GM23248 (cell line): ENCODE measurements at regions not wholly inside any gene's neighbourhood (a gene's known extent, or its start where the extent isn't known, plus 50 kb on each side); places are given as distances from the start of the nearest gene placed in this dataset.

ENCODE experiments used
- DNase-seq: peaks from one replicate; pipeline ENCODE4 v3.0.0-alpha.2; 2015
- H2AFZ ChIP-seq: fragments of 200-600 bp; sonication (generic); 2 replicates; pipeline ENCODE4 v1.6.1; 2016; ENCODE audit warnings: antibody characterized with exemption
- H3F3A ChIP-seq: fragments of 200-600 bp; sonication (generic); 2 replicates; pipeline ENCODE4 v1.6.1; 2016; ENCODE audit warnings: mild to moderate bottlenecking, antibody characterized with exemption, mixed run types; ENCODE audit not compliant: insufficient read depth
- H3K27ac ChIP-seq: fragments of 200-600 bp; sonication (generic); 2 replicates; pipeline ENCODE4 v1.5.1; 2016; ENCODE audit warnings: mild to moderate bottlenecking
- H3K27me3 ChIP-seq: fragments of 200-600 bp; sonication (generic); replicated peaks from 2 replicates; pipeline ENCODE4 v1.6.1; 2016; ENCODE audit warnings: mild to moderate bottlenecking; ENCODE audit not compliant: insufficient read depth
- H3K36me3 ChIP-seq: fragments of 200-600 bp; sonication (generic); 2 replicates; pipeline ENCODE4 v1.6.1; 2016; ENCODE audit warnings: low read depth, mild to moderate bottlenecking
- H3K4me1 ChIP-seq: fragments of 200-600 bp; sonication (generic); 2 replicates; pipeline ENCODE4 v1.6.1; 2016; ENCODE audit warnings: mild to moderate bottlenecking; ENCODE audit not compliant: insufficient read depth
- H3K4me2 ChIP-seq: fragments of 200-600 bp; sonication (generic); one replicate; pipeline ENCODE4 v1.6.1; 2016; ENCODE audit warnings: mild to moderate bottlenecking; ENCODE audit not compliant: unreplicated experiment
- H3K4me3 ChIP-seq: fragments of 200-600 bp; sonication (generic); 2 replicates; pipeline ENCODE4 v1.5.1; 2016; ENCODE audit warnings: mild to moderate bottlenecking
- H3K79me2 ChIP-seq: fragments of 200-600 bp; sonication (generic); 2 replicates; pipeline ENCODE4 v1.6.1; 2016; ENCODE audit warnings: mild to moderate bottlenecking; ENCODE audit not compliant: insufficient read depth
- H3K9ac ChIP-seq: fragments of 200-600 bp; sonication (generic); 2 replicates; pipeline ENCODE4 v1.6.1; 2016; ENCODE audit warnings: mild to moderate bottlenecking
- H3K9me2 ChIP-seq: fragments of 200-600 bp; sonication (generic); 2 replicates; pipeline ENCODE4 v1.6.1; 2016; ENCODE audit warnings: mixed run types, mild to moderate bottlenecking, moderate library complexity; ENCODE audit not compliant: insufficient read depth
- H3K9me3 ChIP-seq: fragments of 200-600 bp; sonication (generic); one replicate; pipeline ENCODE4 v1.6.1; 2017; ENCODE audit warnings: low read depth
- H4K20me1 ChIP-seq: fragments of 200-600 bp; sonication (generic); 2 replicates; pipeline ENCODE4 v1.6.0; 2016; ENCODE audit not compliant: insufficient read depth
- EZH2 ChIP-seq: fragments of 200-600 bp; sonication (generic); IDR thresholded peaks from 2 replicates; pipeline ENCODE4 v1.6.1; 2018; ENCODE audit warnings: antibody characterized with exemption, mild to moderate bottlenecking; ENCODE audit not compliant: insufficient read depth, poor library complexity, severe bottlenecking
- EZH2phosphoT487 ChIP-seq: fragments of 200-600 bp; sonication (generic); IDR thresholded peaks from 2 replicates; pipeline ENCODE4 v1.6.1; 2018; ENCODE audit warnings: antibody characterized with exemption, moderate library complexity, mild to moderate bottlenecking, low read depth; ENCODE audit not compliant: insufficient read depth
- WGBS, 2 experiments: methylation state at CpG; one replicate each; pipeline ENCODE4 v1.1.6; 2015 to 2017; ENCODE audit warnings: low lambda C conversion rate in 2 of 2, low coverage in 1 of 2; ENCODE audit errors: missing lambda C conversion rate in 2 of 2; 5-methylcytosine and 5-hydroxymethylcytosine counted together
- in situ Hi-C: fragments of 300-500 bp; cut with MboI; formaldehyde crosslinking; loops from 2 replicates; pipeline ENCODE4 v1.15.0; 2020

- Histone ChIP-seq H3F3A (peaks cover 5% of the 10 kb centered on the region; the same call in 1 of the 2 replicates), H3K4me1 (no peaks in the 10 kb centered on the region), H3K27me3 (no peaks in the 10 kb centered on the region), H3K4me2 (no peak overlapping the region), H3K4me3 (no peak overlapping the region), H3K36me3 (no peaks in the 10 kb centered on the region), H3K79me2 (no peaks in the 10 kb centered on the region), H3K27ac (no peak overlapping the region), H2AFZ (no peak overlapping the region), H3K9ac (no peak overlapping the region), H3K9me2 (no peaks in the 10 kb centered on the region), H3K9me3 (no peaks in the 10 kb centered on the region), H4K20me1 (no peaks in the 10 kb centered on the region)
- no peak for DNase-seq
- 76 to 86% methylated on average over 2 of the region's 2 CpGs for WGBS, 2 experiments
- in situ Hi-C loops, result no loop called here
- TF ChIP-seq EZH2phosphoT487 (no peak), EZH2 (no peak)
These were observed 177.5 kb downstream of the NXNL2 start for GRCh38 chr9:88712484-88712883.

GRCh38 chr9:88713010-88713409 is 178.0 kb downstream of the NXNL2 start:
- Histone ChIP-seq H4K20me1 (no peaks in the 10 kb centered on the region), H3K27ac (no peak overlapping the region), H3K36me3 (no peaks in the 10 kb centered on the region), H3K27me3 (no peaks in the 10 kb centered on the region), H3K9me2 (no peaks in the 10 kb centered on the region), H3K9ac (no peak overlapping the region), H3K4me2 (no peak overlapping the region), H2AFZ (no peak overlapping the region), H3K9me3 (no peaks in the 10 kb centered on the region), H3K4me1 (no peaks in the 10 kb centered on the region), H3F3A (peaks cover 5% of the 10 kb centered on the region; the same call in 1 of the 2 replicates), H3K79me2 (no peaks in the 10 kb centered on the region), H3K4me3 (no peak overlapping the region)
- DNase-seq, result no peak
- in situ Hi-C loops, result no loop called here
- TF ChIP-seq EZH2, result no peak
- no peak for TF ChIP-seq EZH2phosphoT487

- H3F3A ChIP-seq, result peaks cover 5% of the 10 kb centered on the region; the same call in 1 of the 2 replicates
- H3K4me3 ChIP-seq, result no peak overlapping the region
- no peaks in the 10 kb centered on the region for H3K9me2 ChIP-seq
- peak; percentile 10 for DNase-seq
- no peaks in the 10 kb centered on the region for H3K27me3 ChIP-seq
- H3K79me2 ChIP-seq, result no peaks in the 10 kb centered on the region
- in situ Hi-C loops, result no loop called here
- TF ChIP-seq EZH2phosphoT487 (no peak), EZH2 (no peak)
- no peaks in the 10 kb centered on the region for H3K9me3 ChIP-seq
- H3K36me3 ChIP-seq, result no peaks in the 10 kb centered on the region
- no peak overlapping the region for H3K9ac ChIP-seq
- no peak overlapping the region for H2AFZ ChIP-seq
- no peaks in the 10 kb centered on the region for H4K20me1 ChIP-seq
- 52 to 65% methylated on average over 2 of the region's 2 CpGs for WGBS, 2 experiments
- H3K27ac ChIP-seq, result no peak overlapping the region
- H3K4me1 ChIP-seq, result no peaks in the 10 kb centered on the region
- no peak overlapping the region for H3K4me2 ChIP-seq
These were observed 181.8 kb downstream of the NXNL2 start for GRCh38 chr9:88716596-88717290.

DNA sequence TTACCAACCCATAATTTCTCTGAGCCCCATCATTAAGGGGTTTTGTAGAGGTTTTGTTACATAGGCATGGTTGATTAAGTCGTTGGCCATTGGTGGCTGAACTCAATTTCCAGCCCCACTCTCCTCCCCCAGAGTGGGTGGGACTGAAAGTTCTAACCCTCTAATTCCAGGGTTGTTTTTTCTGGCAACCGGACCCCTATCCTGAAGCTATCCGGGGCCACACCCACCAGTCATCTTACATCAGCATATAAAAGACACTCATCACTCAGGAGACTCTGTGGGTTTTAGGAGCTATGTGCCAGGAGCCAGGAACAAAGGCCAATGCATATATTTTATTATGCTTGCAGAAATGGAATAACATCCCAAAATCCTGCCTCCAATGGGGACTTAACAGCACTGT is 186.0 kb downstream of the NXNL2 start:
- in situ Hi-C loops, result no loop called here
- Histone ChIP-seq H3K27ac (no peak overlapping the region), H3F3A (peaks cover 5% of the 10 kb centered on the region; the same call in 1 of the 2 replicates)

More for the DNA sequence above, 186.0 kb downstream of the NXNL2 start:
- H3K27me3 ChIP-seq, result no peaks in the 10 kb centered on the region
- no peak overlapping the region for H3K4me3 ChIP-seq
- no peaks in the 10 kb centered on the region for H3K9me3 ChIP-seq
- no peak overlapping the region for H2AFZ ChIP-seq
- H3K79me2 ChIP-seq, result no peaks in the 10 kb centered on the region
- no peak for DNase-seq
- H3K36me3 ChIP-seq, result no peaks in the 10 kb centered on the region
- no peaks in the 10 kb centered on the region for H4K20me1 ChIP-seq
- H3K4me2 ChIP-seq, result no peak overlapping the region
- no peak for TF ChIP-seq EZH2
- TF ChIP-seq EZH2phosphoT487, result no peak
- 77 to 84% methylated on average over 3 of the region's 3 CpGs for WGBS, 2 experiments
- no peaks in the 10 kb centered on the region for H3K4me1 ChIP-seq
- H3K9me2 ChIP-seq, result no peaks in the 10 kb centered on the region
- H3K9ac ChIP-seq, result no peak overlapping the region
